Sigmoid colon (tissue), 4 donors: ENCODE measurements at regions not wholly inside any gene's neighbourhood (a gene's known extent, or its start where the extent isn't known, plus 50 kb on each side); places are given as distances from the start of the nearest gene placed in this dataset.

Experiments
- EP300 ChIP-seq, 4 donors: sonication (generic); formaldehyde crosslinking; IDR thresholded peaks; one replicate each; pipeline ENCODE4 v1.6.1; 2017; ENCODE audit warnings: antibody characterized with exemption in 4 of 4
- POLR2A ChIP-seq, 2 donors: fragments of 450-650 bp; IDR thresholded peaks; one replicate each; pipeline ENCODE4 v1.6.1; 2016; ENCODE audit warnings: antibody characterized with exemption in 2 of 2, mild to moderate bottlenecking in 2 of 2, moderate library complexity in 2 of 2
- POLR2AphosphoS5 ChIP-seq, 4 donors: sonication (generic); formaldehyde crosslinking; IDR thresholded peaks; one replicate each; pipeline ENCODE4 v1.6.1; 2017; ENCODE audit warnings: antibody characterized with exemption in 4 of 4
- TF ChIP-seq, protein P1 (sequence below), 4 experiments: fragments of 450-650 bp in 3 of 4; fragments of 200-600 bp in 1 of 4; IDR thresholded peaks; one replicate each; pipeline ENCODE4 v1.5.1; 2016 to 2019; ENCODE audit warnings: antibody characterized with exemption in 4 of 4, mild to moderate bottlenecking in 3 of 4, moderate library complexity in 2 of 4

DNA sequence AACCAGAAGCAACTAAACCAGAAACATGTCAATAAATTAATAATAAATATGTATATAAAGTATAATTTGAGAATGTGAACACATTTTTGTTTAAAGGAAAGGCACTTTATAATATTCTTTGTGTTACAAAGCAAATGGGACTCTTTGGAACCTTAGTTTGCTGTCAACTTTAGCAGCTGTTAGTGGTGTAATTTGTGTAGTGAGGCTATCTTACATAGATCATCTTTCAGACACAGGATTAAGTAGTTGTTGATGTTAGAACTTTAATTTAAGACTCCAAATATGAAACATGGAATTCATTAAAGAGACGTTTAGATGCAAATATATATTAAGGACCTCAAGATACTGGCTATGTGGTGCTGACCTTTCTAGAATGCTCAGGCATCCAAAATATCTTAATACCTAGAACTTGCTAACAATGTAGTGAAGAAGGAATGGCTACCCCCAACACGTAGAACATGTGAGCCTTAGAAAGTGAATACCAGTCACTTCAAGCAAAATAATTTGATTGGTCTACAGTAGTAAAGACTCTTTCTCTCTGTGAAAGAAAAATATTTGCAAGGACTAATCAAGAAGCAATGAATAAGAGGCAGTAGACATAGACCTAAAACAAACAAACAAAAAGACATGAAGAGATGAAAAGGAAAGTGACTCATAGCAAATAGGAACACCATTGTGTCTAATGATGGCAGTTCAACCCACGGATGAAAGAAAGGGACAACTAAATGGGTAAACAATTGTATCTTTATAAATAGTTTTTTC, 811.4 kb downstream of the USP25 start:
- TF ChIP-seq, protein P1, sequence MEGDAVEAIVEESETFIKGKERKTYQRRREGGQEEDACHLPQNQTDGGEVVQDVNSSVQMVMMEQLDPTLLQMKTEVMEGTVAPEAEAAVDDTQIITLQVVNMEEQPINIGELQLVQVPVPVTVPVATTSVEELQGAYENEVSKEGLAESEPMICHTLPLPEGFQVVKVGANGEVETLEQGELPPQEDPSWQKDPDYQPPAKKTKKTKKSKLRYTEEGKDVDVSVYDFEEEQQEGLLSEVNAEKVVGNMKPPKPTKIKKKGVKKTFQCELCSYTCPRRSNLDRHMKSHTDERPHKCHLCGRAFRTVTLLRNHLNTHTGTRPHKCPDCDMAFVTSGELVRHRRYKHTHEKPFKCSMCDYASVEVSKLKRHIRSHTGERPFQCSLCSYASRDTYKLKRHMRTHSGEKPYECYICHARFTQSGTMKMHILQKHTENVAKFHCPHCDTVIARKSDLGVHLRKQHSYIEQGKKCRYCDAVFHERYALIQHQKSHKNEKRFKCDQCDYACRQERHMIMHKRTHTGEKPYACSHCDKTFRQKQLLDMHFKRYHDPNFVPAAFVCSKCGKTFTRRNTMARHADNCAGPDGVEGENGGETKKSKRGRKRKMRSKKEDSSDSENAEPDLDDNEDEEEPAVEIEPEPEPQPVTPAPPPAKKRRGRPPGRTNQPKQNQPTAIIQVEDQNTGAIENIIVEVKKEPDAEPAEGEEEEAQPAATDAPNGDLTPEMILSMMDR (IDR thresholded peaks at IDR 0.05) = no peak
- TF ChIP-seq POLR2AphosphoS5 (IDR thresholded peaks at IDR 0.05) (no peak), EP300 (IDR thresholded peaks at IDR 0.05) (no peak), POLR2A (IDR thresholded peaks at IDR 0.05) (no peak)
